Inflammatory macrophage (primary cell): ENCODE measurements at regions not wholly inside any gene's neighbourhood (a gene's known extent, or its start where the extent isn't known, plus 50 kb on each side); places are given as distances from the start of the nearest gene placed in this dataset.
A peak's percentile ranks its signal among the peaks of the same experiment; 100 is the strongest.

Experiments
- DNase-seq, 2 donors: peaks; one replicate each; pipeline ENCODE4 v3.0.0-alpha.2; 2020 to 2022

DNA sequence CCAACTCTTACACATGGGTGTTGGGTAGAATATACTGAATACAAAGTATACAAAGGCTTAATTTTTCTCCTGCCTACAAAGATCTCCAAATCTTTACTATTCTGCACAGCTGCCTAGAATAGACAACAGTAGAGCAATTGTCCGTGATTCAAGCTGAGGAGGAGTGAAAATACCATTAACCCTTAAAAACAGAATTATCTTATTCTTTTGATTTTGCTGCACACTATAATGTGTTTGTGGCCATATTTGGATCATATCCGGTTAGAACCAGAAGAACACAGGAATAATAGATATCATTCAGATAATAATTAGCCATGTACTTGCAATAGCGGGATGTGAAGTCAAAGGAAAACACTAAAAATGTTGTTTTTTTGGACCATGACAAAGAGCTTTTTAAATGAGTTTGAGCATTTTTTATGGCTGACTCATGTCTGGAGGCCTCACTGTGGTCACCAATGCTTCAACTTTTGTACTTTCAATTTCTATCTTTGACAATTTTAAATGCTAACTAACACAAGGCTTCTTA, 197.6 kb upstream of the FOXD3 start:
- no peak for DNase-seq

DNA sequence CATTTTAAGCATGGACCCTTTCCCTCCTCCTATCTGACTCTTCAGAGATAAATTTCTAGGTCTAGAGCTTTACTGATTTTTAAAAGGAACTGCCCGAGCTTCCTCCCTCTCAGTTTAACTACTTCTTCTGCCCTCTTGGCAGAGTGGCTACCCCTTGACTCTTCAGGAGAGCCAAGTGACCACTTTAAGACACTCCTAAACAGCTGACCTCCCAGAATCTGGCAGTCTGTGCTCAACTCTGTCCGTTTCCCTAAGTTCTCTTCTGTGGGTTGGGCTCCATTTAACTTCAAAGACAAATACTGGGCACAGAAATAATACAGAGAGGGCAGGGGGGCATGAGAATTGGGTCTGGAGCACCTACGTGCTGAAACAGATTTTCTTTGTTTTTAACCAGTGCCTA, 196.3 kb upstream of the FOXD3 start:
- DNase-seq: no peak

DNA sequence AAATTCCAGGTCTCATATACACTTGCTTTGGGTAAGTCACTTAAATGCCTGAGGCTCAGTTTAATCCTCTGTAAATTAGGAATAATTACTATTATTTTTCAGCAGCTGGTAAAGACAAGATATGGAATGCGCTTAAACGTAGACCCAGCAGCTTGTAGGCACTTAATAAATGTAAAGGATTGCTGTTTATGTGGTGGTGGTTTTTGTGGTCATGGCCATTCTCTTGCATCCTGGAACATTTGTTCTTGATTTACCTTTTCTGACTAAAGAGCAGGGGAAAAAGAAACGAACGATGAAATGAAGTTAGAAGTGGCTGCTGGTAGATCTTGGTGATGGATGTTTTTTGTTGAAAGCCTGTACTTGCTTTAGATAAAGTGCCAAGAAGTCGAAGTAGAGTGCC, 195.0 kb upstream of the FOXD3 start:
- no peak for DNase-seq

DNA sequence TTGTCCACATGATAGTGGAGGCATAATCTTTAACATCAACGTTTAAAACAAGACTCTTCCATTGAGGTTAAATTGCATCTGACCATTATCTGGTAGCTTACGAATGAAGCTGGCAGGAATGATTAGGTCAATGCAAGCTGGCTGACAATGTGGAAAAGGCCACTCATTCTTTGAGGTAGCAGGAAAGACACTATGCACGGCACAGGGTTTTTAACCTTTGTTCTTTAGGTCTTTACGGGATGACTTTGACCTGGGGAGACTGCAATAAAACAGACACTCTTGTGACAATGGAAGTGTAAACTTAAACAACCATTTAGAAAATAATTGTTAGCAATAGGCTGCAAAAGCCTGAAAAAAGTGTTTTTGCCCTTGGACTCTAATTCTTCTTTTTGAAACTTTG, 193.8 kb upstream of the FOXD3 start:
- DNase-seq: no peak

DNA sequence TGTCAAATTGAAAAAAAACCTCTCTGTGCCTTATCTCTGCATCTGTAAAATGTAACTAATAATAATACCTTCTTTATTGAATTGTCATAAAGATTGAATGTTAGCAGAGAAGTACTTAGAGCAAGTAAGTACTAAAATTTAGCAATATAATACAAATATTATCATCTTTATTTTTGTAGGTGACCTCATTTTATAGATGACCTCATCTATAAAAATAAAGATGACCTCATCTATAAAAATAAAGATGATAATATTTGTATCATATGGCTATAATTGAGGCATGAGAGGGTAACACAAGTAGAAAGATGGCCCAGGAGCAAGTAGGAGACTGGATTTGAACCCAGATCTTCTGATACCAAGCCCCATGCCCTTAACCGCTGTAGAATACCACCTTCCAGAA, 193.2 kb upstream of the FOXD3 start:
- DNase-seq: no peak

DNA sequence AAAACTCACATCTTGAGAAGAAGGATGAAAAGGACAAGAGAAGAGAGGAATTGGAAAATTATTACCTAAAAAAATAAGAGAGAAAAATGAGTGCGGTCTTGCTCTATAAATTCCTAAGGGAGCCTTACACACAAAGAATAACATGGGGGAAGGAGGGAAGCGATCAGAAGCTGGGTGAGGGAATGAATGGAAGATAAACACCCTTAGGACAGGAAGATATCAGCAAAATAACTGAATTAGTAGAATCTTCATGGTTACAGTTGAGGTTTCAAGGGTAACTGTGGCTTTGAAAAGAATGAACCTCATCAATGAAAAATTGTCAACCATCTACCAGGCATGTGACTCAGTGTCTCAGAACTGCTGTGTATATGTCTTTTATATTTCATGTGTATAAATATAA, 192.5 kb upstream of the FOXD3 start:
- no peak for DNase-seq

DNA sequence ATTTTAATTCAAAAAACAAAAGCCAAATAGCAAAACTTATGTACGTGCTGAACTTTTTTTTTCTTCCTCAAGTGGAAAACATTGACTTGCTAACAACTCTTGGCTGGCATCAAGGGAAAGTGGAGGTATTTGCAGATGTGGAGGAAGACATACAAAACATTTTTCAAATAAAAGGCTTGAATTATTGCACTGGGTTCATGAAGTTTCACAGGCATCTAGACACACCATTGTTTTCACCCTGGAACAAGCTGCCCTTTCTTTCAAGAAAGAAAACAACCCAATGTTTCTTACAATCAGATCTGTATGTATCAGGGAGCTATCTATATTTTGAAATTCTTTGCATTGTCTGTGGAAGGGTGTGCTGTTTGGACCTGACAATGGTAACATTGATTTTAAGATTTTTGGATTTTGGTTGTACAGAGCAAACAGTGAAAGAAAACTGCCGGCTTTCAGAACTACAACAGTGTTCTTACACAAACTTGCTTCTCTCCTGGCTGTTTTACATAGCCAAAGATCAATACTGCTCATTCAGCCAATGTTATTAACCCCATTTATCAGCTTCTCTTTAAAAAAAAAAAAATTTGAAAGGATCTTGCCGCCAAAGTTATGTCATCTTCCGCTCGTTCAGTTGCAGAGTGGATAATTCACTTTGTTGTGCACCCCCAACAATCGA, 187.7 kb upstream of the FOXD3 start:
- no peak for DNase-seq

DNA sequence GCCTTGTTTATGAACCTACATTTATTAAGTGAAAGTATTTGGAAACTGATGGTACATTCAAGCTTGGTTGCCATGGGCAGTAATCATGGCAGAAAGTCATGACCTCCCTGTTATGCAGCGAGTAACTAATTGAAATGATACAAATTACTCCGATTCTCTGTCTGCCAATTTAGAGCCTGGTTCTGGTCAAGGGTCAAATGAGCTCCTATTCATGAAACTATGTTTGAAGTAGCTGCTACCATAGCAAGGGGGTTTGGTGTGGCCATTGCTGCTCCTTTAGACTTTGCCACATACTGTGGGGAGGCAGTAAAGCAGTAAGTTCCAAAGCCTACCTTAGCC, 187.2 kb upstream of the FOXD3 start:
- DNase-seq: no peak

DNA sequence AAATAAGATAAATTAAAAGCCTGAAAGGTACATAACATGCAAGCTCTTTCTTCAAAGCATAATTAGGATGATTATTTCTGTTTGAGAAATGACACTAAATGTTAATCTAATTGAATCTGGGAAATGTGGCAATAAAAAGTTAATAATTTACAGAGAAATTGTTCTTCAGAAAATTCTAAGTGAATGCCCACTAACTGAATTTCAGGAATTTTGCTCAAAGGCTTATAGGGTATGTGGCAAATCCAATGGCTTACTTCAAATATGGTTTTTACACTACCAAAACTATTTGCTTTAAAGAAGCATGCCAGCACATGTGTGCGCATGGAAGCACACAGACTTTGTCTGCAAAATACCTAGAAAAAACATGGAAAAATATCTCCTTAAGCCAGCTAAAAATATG, 186.6 kb upstream of the FOXD3 start:
- DNase-seq: no peak

DNA sequence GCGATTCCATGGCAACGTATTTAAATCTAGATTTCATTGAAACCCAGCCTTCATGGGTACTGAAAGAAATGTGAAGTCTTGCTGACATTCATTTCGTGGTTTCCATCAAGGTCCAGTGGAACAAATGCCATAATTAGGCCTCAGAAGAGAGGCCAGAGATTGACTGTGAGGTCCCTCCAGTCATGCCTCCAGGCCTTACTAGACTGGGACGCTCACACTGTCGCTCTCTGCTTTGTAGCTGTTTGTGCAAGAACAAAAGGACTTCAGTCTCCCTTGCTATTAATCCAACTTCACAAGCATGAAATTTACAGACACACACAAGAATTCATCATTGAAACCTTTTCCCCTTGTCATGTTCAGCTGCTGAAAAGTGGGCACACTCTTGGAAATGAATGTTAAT, 180.4 kb upstream of the FOXD3 start:
- DNase-seq: no peak

DNA sequence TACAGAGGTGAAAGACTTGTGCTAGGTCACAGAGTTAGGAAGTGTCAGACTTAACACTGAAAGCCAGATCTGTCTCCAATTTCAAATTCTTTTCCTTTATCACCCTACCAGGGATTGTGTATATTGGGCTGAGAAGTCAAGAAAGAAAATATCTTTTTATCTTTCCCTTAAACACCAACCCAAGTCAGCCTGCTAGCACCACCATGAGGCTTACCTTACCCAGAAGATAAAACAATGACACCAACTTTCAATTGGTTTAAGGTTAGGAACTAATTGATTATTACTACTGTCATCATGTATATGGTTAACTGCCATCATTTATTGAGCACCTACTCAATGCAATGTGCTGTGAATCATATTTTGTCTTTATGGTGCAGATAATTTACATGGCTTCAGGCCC, 178.9 kb upstream of the FOXD3 start:
- no peak for DNase-seq

DNA sequence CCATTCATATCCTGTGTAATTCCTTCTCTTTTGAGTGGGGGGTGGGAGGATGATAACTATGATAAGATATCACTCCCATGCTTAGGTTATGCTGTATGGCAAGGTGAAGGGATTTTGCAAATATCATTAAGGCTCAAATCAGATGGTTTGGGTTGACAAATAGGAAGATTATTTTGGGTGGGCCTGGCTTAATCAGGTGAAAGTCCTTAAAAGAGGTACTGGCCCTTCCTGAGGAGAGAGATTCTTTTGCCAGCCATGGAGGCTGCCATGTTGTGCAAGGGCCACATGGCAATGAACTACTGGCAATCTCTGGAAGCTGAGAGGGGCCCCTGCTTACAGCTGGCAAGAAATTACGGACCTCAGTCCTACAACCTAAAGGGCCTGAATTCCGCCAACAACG, 174.6 kb upstream of the FOXD3 start:
- DNase-seq: no peak

DNA sequence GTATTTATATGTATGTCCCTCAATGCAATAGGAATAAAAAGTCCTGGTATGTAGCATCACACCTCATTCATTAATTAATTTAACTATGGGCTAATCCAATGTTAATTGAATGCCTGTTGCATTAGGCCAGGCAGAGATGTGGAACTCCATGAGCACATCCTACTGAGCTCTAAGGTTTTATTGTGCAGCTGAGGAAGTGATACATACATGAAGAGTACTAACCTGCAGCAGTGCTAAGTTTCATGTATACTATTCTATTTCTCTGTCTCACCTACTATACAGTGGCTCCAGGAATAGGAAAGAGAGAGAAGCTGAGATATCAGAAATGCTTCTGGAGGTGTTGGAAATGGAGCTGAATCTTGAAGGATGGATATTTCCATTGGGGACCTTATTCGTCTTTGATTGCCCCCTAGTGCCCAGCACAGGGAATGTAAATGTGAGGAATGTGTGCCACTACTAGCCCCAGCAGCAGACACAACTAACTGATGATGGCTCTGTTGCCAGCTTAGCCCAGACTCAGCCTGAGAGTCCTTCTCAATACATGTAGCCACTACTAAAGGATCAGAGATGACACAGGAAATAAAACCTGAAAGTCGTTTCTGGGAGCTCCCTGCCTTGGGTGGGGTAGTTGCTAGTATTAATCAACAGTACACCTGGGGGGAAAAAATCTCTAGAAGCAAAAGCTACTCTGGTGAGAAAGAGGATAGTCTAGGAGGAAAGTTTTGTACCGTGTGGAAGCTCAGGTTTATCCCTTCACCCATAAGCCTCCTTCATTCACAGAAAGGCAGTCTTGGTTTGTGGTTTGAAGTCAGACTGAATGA, 173.3 kb upstream of the FOXD3 start:
- peak; percentile 4 to 5 for DNase-seq

DNA sequence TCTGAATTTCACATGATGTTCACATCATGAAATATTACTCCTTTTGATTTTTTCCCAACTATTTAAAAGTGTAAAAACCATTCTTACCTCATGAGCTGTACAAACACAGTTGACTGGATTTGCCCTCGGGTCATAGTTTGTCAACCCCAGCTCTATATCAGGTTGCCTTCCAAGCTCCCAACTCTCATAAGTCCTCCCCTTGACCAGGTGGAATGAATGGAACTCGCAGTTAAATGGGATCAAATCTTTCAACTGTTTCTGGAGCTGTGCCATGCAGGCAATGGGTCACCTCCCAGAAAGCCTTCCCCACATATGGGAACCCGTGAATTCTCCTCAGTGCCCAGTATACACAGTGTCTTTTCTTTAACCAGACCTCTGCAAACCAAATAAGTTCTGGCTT, 169.8 kb upstream of the FOXD3 start:
- DNase-seq: no peak

DNA sequence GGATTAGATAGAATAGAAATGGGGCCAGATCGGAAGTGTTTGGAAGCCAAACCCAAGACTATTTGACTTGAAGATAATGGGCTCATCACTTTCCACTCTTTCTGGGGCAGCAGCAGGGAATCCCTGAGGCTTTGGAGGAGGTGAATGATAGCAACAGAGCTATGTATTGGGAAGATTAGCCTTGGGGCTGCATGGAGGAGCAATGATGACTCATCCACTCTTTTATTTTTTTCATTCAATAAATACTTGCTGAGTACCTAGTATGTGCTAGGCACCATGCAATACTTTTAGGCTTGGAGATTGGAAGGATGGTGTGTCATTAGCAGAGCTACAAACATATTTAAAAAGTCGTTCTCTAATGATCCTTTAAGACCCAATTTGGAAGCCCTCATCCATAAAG, 166.9 kb upstream of the FOXD3 start:
- no peak for DNase-seq

DNA sequence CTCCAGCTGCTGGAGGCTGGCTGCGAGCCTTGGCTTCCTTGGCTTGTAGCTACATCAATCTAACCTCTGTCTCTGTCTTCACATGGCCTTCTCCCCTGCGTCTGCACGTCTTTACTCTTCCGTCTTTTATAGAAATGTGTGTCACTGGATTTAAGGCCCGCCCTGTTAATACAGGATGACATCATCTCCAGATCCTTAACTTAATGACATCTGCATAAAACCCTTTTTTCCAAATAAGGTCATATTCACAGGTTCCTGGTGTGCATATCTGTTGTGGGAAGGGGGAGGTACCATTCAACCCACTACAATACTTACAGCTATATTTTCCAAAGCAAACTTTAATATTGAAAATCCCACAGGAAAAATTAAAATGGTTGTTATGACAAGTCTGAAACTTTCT, 165.3 kb upstream of the FOXD3 start:
- no peak for DNase-seq

DNA sequence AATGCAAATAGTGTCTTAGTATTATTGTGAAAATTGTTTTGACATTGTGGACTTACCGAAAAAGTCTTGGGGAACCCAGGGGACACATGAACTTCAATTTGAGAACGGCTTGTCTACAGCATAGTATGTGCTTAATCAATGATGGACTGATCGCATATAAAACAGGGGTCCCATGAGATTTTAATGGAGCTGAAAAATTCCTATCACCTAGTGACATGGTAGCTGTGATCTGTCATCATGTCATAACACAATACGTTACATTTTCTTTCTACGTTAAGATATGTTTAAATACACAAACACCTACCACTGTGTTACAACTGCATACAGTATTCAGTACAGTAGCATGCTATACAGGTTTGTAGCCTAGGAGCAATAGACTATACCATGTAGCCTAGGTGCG, 153.3 kb upstream of the FOXD3 start:
- no peak for DNase-seq

DNA sequence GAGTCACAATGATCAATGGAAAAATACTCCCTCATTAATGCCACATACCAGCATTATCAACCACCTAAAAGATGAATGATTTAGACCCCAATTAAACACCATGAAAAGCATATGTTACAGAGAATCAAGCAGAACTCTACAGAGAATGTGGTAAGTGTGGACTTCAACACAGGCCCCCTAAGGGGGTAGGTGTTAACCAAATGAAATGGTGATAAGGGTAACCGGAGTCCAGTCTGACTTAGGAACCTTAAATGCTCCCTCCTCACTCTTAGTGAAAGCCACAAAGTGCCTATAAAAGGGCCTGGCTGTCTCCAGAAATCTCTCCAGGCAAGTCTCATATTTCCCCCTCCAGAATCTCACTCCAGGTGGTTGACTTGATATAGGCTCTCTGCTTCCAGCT, 149.2 kb upstream of the FOXD3 start:
- no peak for DNase-seq

DNA sequence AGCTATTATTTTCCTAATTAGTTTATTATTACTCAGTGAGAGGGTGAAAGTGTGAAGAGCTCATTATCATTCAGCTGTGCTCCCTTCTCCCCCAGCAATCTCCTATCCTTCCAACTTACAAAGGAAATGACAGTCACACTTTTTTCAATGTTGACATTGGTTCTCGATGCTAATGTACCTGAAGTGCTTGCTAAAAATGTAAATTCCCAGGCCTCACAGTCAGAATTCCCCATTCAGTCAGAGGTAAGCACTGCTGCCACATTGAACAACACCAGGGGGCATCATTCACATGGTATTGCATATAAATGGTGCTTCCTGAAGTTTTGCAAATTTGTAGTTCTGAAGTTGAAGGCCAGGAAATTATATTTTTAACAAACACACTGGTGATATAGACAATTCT, 132.7 kb upstream of the FOXD3 start:
- no peak for DNase-seq

DNA sequence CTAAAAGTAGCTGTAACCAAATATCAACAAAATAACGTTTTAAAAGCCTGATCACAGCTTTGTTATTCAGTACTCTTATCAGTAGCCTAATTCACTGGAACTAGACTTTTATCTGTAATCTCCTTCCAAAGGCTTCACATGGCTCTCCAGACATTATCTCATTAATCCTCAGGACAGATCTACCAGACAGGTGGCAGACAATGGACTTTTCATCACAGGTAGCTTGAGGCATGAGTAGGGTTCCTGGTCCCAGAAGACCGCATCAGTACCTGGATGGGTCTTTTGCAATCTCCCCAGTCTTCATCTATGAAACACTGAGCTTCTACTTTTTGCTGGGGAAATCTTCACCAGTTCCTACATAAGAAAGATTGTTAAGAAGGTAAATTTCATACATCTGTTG, 132.2 kb upstream of the FOXD3 start:
- no peak for DNase-seq

DNA sequence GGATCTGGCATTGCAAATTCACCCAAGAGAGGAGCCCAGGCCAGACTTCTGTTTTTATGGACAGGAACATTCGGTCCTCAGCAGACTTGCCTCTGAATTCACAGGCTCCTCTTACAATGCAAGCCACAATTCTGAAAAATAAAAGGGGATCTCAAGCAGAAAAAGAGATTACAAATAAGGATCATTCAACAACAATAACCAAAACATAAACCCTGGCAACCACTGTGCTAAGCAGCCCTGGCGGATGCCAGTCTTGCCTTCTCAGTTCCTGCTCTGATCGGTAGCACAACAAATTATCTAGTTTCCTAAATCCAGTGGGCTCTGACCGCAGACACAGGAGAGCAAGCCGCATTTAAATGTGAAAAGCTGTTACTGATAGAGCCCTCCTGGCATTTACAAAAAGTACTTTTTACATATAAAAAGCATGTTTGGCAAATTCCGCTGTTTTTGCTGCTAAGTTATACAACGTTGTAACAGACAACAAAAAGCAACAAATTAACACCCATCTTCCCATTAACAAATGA, 123.4 kb upstream of the FOXD3 start:
- DNase-seq: no peak

DNA sequence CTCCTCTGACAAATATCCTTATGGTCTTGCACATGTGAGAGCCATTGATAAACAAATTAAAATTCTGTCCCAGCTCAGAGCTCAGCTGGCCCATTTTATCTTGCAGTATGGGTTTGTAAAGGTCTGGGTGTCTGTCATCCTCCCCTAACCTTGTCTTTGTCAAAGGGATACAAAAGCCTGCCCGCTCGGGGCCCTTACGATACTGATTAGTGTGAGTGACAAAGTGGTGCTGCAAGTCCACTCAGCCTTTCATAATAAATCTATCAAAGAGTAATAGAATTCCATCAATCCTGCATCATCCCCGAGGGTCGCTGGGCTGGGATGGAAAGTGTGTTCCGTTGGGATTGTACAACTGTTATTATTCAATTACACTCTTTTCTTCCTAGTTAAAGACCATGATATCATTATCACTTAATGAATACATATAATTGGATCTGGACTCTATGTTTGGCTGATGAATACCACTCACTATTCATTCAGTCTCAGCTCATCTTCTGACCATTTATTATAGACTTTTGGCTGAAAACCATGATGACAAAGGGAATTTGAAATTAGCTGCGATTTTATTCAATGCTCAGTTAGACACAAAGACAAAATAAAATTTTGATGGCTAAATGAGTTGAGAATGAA, 122.5 kb upstream of the FOXD3 start:
- DNase-seq: no peak

DNA sequence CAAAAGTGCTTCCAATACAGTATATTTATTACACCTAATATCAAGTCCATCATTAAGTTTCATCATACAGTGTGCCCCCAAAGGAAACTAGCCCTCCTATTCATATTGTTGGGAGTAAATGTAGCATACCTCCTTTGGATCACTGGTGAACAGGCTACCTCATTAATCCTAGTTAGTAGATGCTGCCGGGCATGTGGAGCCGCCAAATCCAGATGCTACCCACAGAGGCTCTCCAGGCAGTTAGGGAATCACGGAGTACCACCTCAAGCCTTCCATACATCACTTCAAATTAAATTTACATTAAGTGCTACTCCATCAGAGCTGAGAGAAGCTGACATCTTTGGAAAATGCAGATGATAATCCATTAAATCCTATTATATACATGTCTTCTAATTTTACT, 121.7 kb upstream of the FOXD3 start:
- no peak for DNase-seq

DNA sequence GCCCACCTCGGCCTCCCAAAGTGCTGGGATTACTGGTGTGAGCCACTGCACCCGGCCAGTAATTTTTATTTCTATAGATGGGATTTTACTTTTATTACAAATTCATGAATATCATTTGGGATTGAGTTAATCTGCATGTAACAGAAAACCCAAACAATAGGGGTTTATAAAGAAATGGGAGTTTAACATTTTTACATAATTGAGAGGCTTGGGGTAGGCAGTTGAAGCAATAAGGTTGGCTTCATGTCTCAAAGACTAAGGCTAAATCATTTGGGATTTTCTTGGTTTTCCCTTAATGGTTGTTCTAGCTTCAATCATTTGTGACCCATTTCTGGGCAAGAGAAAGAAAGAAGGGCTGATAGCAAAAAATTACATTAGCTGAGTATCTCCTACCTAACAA, 118.7 kb upstream of the FOXD3 start:
- DNase-seq: no peak
